ENCODE measurements at regions not wholly inside any gene's neighbourhood (a gene's known extent, or its start where the extent isn't known, plus 50 kb on each side); places are given as distances from the start of the nearest gene placed in this dataset.

- TF ChIP-seq CTCF (IDR thresholded peaks at IDR 0.05; ENCODE audit: low read depth, low read length, poor library complexity, severe bottlenecking), result no peak
- no peak for TF ChIP-seq EZH2phosphoT487 (IDR thresholded peaks at IDR 0.05; ENCODE audit: borderline replicate concordance, low read length)
Observed at GRCh38 chr10:131774681-131775085, 126.1 kb upstream of the PPP2R2D start.

Data from DOHH2 (cell line).